Suprapubic skin (tissue), 4 donors: ENCODE measurements at regions not wholly inside any gene's neighbourhood (a gene's known extent, or its start where the extent isn't known, plus 50 kb on each side); places are given as distances from the start of the nearest gene placed in this dataset.

Source experiments
- DNase-seq, 2 donors: peaks; one replicate each; pipeline ENCODE4 v3.0.0-alpha.2; 2019; ENCODE audit warnings: low spot score in 2 of 2
- H3K27ac ChIP-seq: fragments of 200-600 bp; sonication (generic); one replicate; pipeline ENCODE4 v1.5.1; 2019
- H3K27me3 ChIP-seq: fragments of 200-600 bp; sonication (generic); one replicate; pipeline ENCODE4 v1.5.1; 2019
- H3K36me3 ChIP-seq: fragments of 200-600 bp; sonication (generic); one replicate; pipeline ENCODE4 v1.5.1; 2019
- H3K4me1 ChIP-seq: fragments of 200-600 bp; sonication (generic); one replicate; pipeline ENCODE4 v1.5.1; 2019
- H3K4me3 ChIP-seq: fragments of 200-600 bp; sonication (generic); one replicate; pipeline ENCODE4 v1.5.1; 2019; ENCODE audit warnings: mild to moderate bottlenecking
- H3K9me3 ChIP-seq: fragments of 200-600 bp; sonication (generic); one replicate; pipeline ENCODE4 v1.5.1; 2019
- EP300 ChIP-seq: sonication (generic); formaldehyde crosslinking; IDR thresholded peaks from one replicate; pipeline ENCODE4 v1.6.1; 2017; ENCODE audit warnings: antibody characterized with exemption
- POLR2A ChIP-seq, 2 donors: fragments of 450-650 bp; IDR thresholded peaks; one replicate each; pipeline ENCODE4 v1.6.1; 2017; ENCODE audit warnings: antibody characterized with exemption in 2 of 2, mild to moderate bottlenecking in 2 of 2, moderate library complexity in 2 of 2
- POLR2AphosphoS5 ChIP-seq, 3 donors: sonication (generic); formaldehyde crosslinking; IDR thresholded peaks; one replicate each; pipeline ENCODE4 v1.6.1; 2017; ENCODE audit warnings: antibody characterized with exemption in 3 of 3
- WGBS: methylation state at CpG from one replicate; pipeline ENCODE4 v1.1.5; 2018; 5-methylcytosine and 5-hydroxymethylcytosine counted together
- TF ChIP-seq, protein P1 (sequence below), 2 donors: fragments of 200-600 bp in 1 of 2; fragments of 450-650 bp in 1 of 2; sonication (generic) in 1 of 2; IDR thresholded peaks; one replicate each; pipeline ENCODE4 v1.5.1; 2016 to 2019; ENCODE audit warnings: antibody characterized with exemption in 2 of 2, mild to moderate bottlenecking in 1 of 2, moderate library complexity in 1 of 2

DNA sequence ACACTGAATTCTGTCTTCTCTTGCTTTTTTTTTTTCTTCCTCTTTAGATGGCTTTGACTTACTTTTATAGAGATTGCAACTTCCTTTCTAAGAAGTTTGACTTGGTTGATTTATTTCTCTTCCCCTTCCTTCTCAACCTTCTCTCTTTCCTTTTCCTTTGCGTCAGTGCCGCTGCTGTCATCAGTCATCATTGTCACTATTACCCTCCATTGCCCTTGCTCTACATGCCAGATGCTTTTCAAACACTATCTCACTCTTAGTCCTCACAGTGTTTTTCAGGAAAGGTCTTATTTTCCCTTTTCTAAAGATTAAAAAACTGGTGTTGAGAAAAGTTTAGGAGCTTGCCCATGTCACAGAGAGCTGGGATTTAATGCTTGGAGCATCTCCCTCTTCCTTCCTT is 74.7 kb upstream of the C11orf87 start:
- Histone ChIP-seq H3K36me3 (no peaks in the 10 kb centered on the region), H3K4me1 (no peaks in the 10 kb centered on the region), H3K27me3 (no peaks in the 10 kb centered on the region), H3K9me3 (no peaks in the 10 kb centered on the region), H3K27ac (no peak overlapping the region), H3K4me3 (no peak overlapping the region)
- WGBS = 72% methylated on average over 2 of the region's 2 CpGs
- no peak for DNase-seq
- TF ChIP-seq, protein P1, sequence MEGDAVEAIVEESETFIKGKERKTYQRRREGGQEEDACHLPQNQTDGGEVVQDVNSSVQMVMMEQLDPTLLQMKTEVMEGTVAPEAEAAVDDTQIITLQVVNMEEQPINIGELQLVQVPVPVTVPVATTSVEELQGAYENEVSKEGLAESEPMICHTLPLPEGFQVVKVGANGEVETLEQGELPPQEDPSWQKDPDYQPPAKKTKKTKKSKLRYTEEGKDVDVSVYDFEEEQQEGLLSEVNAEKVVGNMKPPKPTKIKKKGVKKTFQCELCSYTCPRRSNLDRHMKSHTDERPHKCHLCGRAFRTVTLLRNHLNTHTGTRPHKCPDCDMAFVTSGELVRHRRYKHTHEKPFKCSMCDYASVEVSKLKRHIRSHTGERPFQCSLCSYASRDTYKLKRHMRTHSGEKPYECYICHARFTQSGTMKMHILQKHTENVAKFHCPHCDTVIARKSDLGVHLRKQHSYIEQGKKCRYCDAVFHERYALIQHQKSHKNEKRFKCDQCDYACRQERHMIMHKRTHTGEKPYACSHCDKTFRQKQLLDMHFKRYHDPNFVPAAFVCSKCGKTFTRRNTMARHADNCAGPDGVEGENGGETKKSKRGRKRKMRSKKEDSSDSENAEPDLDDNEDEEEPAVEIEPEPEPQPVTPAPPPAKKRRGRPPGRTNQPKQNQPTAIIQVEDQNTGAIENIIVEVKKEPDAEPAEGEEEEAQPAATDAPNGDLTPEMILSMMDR (IDR thresholded peaks at IDR 0.05) = no peak
- TF ChIP-seq POLR2A (IDR thresholded peaks at IDR 0.05) (no peak), POLR2AphosphoS5 (IDR thresholded peaks at IDR 0.05) (no peak), EP300 (no peak)

DNA sequence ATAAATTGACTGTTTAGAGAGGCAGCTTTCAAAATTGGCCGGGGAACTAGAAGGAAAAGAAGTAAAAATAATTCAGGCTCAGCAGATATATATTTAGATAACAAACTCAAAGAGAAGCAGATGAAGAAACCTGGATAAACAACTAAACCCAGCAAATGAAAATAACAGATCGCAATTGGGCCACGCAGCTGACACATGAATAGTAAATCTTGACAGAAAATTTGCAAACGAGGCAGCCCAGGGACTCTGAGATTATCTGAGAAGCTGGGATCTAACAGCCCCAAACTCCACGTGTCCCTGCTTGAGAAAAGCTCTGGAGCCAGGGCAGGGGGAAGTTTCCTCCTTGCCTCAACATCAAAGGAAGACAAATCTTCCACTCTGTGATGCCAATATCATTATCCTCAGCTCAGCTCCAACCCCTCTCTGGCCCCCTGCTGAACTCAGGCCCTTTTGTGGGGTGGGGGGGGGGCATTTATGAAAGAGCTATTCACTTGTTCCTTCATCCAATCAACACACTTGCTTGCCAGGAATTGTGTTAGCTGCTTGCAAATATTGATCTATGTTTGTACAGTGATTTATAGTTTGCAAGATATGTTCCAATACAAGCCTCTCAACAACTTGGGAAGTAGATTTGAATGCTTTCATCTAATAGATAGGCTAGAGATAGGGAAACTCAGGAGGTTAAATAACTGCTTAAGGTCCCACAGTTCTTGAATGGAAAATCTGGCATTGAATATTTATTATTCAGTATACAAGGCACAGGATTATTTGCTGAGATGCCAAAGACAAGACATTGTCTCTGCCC is 72.5 kb upstream of the C11orf87 start:
- H3K9me3 ChIP-seq = no peaks in the 10 kb centered on the region
- no peak for DNase-seq
- H3K4me1 ChIP-seq = no peaks in the 10 kb centered on the region
- no peaks in the 10 kb centered on the region for H3K27me3 ChIP-seq
- WGBS = 30% methylated on average over 5 of the region's 5 CpGs
- no peak overlapping the region for H3K27ac ChIP-seq
- no peak for TF ChIP-seq POLR2A (IDR thresholded peaks at IDR 0.05)
- no peak for TF ChIP-seq POLR2AphosphoS5 (IDR thresholded peaks at IDR 0.05)
- TF ChIP-seq, protein P1 (IDR thresholded peaks at IDR 0.05) = no peak
- no peak for TF ChIP-seq EP300
- H3K36me3 ChIP-seq = no peaks in the 10 kb centered on the region
- no peak overlapping the region for H3K4me3 ChIP-seq

DNA sequence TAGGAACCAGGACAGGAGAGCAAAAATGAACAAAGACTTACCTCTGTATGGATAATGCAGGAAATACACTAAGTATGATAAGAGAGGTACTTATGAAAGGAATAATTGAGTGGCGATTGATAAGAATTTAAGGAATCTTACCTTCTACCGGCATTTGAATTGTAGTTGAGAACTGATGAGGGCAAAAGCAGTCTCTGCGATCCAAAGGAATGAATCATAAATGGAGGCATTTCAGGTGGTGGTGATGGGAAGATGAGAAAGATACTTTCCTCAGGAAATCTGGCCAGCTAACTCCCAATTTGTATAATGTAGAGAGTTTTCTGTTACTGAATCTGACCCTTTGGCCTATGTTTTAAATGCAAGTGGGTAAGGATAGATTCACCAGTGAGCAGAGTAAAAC is 71.9 kb upstream of the C11orf87 start:
- Histone ChIP-seq H3K27me3 (no peaks in the 10 kb centered on the region), H3K4me3 (no peak overlapping the region), H3K4me1 (no peaks in the 10 kb centered on the region), H3K36me3 (no peaks in the 10 kb centered on the region), H3K9me3 (no peaks in the 10 kb centered on the region), H3K27ac (no peak overlapping the region)
- TF ChIP-seq POLR2AphosphoS5 (IDR thresholded peaks at IDR 0.05) (no peak), POLR2A (IDR thresholded peaks at IDR 0.05) (no peak), EP300 (no peak)
- TF ChIP-seq, protein P1 (IDR thresholded peaks at IDR 0.05) = no peak
- DNase-seq = no peak
- WGBS = 74% methylated on average over 3 of the region's 3 CpGs

DNA sequence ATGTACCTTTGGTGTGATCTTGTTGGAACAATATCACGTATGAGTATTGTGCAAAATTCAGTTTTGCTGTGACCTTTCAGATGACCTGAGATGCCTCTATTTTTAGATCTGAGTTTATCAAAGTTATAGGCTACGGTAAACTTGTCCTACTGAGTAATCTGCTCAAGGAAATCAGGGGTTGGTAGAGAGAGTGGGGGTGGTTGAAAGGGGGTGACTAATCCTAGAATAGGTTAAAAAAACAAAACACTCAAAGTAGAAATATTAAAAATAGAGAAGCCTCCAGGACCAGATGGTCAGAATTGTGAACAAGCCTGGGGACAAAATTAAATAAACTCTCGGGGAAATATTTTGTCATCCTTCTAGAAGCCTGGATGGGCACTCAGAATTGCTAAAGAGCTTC is 59.9 kb upstream of the C11orf87 start:
- Histone ChIP-seq H3K27ac (no peak overlapping the region), H3K36me3 (no peaks in the 10 kb centered on the region), H3K9me3 (no peaks in the 10 kb centered on the region), H3K4me1 (no peaks in the 10 kb centered on the region), H3K4me3 (no peak overlapping the region), H3K27me3 (no peaks in the 10 kb centered on the region)
- 68% methylated on average over 3 of the region's 3 CpGs for WGBS
- no peak for TF ChIP-seq POLR2AphosphoS5 (IDR thresholded peaks at IDR 0.05)
- no peak for TF ChIP-seq POLR2A (IDR thresholded peaks at IDR 0.05)
- TF ChIP-seq EP300 = no peak
- TF ChIP-seq, protein P1 (IDR thresholded peaks at IDR 0.05) = no peak
- no peak for DNase-seq

DNA sequence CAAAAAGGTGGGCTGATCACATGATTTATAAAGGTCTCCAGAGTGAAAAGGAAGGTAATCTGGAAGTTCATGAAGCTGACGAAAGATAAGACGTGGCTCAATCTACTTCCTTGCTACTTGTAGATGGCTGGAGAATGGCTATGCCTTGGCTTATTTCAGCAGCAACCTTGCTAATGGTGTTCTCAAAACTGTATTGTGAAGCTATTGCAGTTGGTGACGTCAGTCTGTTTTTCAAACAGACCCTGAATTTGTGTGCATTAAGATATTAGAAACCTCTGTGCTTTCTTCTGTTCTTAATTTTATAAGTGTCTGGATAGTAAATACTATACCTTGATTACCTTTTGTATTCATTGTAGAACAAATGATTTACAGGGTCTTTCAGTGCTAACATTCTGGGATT is 58.3 kb upstream of the C11orf87 start:
- 96% methylated on average over 3 of the region's 3 CpGs for WGBS
- H3K4me3 ChIP-seq = no peak overlapping the region
- TF ChIP-seq POLR2A (IDR thresholded peaks at IDR 0.05) (no peak), EP300 (no peak), POLR2AphosphoS5 (IDR thresholded peaks at IDR 0.05) (no peak)
- TF ChIP-seq, protein P1 (IDR thresholded peaks at IDR 0.05) = no peak
- DNase-seq = no peak
- no peaks in the 10 kb centered on the region for H3K27me3 ChIP-seq
- no peaks in the 10 kb centered on the region for H3K36me3 ChIP-seq
- H3K9me3 ChIP-seq = no peaks in the 10 kb centered on the region
- no peaks in the 10 kb centered on the region for H3K4me1 ChIP-seq
- no peak overlapping the region for H3K27ac ChIP-seq
